MCF 10A (cell line): ENCODE measurements at regions not wholly inside any gene's neighbourhood (a gene's known extent, or its start where the extent isn't known, plus 50 kb on each side); places are given as distances from the start of the nearest gene placed in this dataset.

Experiments
- BruUV-seq: library from RNA; stranded (reverse); fragments of 400-500 nt; replicated peaks from 2 replicates; lab custom pipeline; 2021; lab: Mats Ljungman, UMichigan
- CTCF ChIA-PET: fragments of 300-600 bp; sonication (Branson Sonifier 250); formaldehyde crosslinking; extraction: SDS; loops from one replicate; lab custom pipeline; 2021; ENCODE audit warnings: antibody characterized with exemption, inconsistent platforms; lab: Yijun Ruan, JAX
- POLR2A ChIA-PET: fragments of 300-600, 350-650 bp; sonication (Branson Sonifier 250); formaldehyde crosslinking; extraction: SDS; loops from one replicate; lab custom pipeline; 2020; ENCODE audit warnings: antibody characterized with exemption, inconsistent platforms; lab: Yijun Ruan, JAX
- DNase-seq: peaks from one replicate; pipeline ENCODE4 v3.0.0-alpha.2; 2018; ENCODE audit not compliant: unreplicated experiment
- H3K27ac Mint-ChIP-seq: one replicate; pipeline ENCODE4 v1.8.0; 2022; ENCODE audit warnings: mild to moderate bottlenecking, low read depth, mixed read lengths; ENCODE audit not compliant: unreplicated experiment
- H3K27me3 Mint-ChIP-seq: one replicate; pipeline ENCODE4 v1.8.0; 2022; ENCODE audit warnings: mixed read lengths; ENCODE audit not compliant: insufficient read depth, unreplicated experiment
- H3K36me3 Mint-ChIP-seq: one replicate; pipeline ENCODE4 v1.8.0; 2022; ENCODE audit warnings: mild to moderate bottlenecking, moderate library complexity, mixed read lengths; ENCODE audit not compliant: insufficient read depth, unreplicated experiment
- H3K4me1 Mint-ChIP-seq: one replicate; pipeline ENCODE4 v1.8.0; 2022; ENCODE audit warnings: mixed read lengths; ENCODE audit not compliant: insufficient read depth, unreplicated experiment
- H3K4me3 Mint-ChIP-seq: one replicate; pipeline ENCODE4 v1.8.0; 2022; ENCODE audit warnings: mild to moderate bottlenecking, moderate library complexity, mixed read lengths; ENCODE audit not compliant: unreplicated experiment
- H3K9me3 Mint-ChIP-seq: one replicate; pipeline ENCODE4 v1.8.0; 2022; ENCODE audit warnings: mixed read lengths; ENCODE audit not compliant: unreplicated experiment
- intact Hi-C: fragments of 100-400 bp; cut with micrococcal nuclease; formaldehyde crosslinking; loops from 2 replicates; pipeline ENCODE4 v1.14.1; 2022
- TF ChIP-seq, protein P1 (sequence below): fragments of 200-600 bp; IDR thresholded peaks from one replicate; pipeline ENCODE4 v1.8.0; 2022; ENCODE audit warnings: antibody characterized with exemption, mild to moderate bottlenecking; ENCODE audit not compliant: unreplicated experiment

- intact Hi-C loops, result no loop called here
- TF ChIP-seq, protein P1, sequence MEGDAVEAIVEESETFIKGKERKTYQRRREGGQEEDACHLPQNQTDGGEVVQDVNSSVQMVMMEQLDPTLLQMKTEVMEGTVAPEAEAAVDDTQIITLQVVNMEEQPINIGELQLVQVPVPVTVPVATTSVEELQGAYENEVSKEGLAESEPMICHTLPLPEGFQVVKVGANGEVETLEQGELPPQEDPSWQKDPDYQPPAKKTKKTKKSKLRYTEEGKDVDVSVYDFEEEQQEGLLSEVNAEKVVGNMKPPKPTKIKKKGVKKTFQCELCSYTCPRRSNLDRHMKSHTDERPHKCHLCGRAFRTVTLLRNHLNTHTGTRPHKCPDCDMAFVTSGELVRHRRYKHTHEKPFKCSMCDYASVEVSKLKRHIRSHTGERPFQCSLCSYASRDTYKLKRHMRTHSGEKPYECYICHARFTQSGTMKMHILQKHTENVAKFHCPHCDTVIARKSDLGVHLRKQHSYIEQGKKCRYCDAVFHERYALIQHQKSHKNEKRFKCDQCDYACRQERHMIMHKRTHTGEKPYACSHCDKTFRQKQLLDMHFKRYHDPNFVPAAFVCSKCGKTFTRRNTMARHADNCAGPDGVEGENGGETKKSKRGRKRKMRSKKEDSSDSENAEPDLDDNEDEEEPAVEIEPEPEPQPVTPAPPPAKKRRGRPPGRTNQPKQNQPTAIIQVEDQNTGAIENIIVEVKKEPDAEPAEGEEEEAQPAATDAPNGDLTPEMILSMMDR, result no peak
- Mint-ChIP-seq H3K36me3 (no peaks in the 10 kb centered on the region), H3K4me3 (no peak overlapping the region), H3K9me3 (peaks cover 18% of the 10 kb centered on the region), H3K4me1 (no peaks in the 10 kb centered on the region), H3K27me3 (no peaks in the 10 kb centered on the region), H3K27ac (no peak overlapping the region)
- CTCF ChIA-PET, result interaction anchor here (1.0 kb wide), 1 partner anchor 9 kb away, joined by 4 read pairs; no protein-coding TSS in a partner anchor
- no peak for DNase-seq
- POLR2A ChIA-PET, result interaction anchor here (0.7 kb wide), 1 partner anchor 1129 kb away, joined by 3 read pairs; no protein-coding TSS in a partner anchor
- BruUV-seq, result no TSS peak
These were observed 237.5 kb upstream of the PMFBP1 start for GRCh38 chr16:72409423-72409822.

- no TSS peak for BruUV-seq
- POLR2A ChIA-PET, result interaction anchor here (0.7 kb wide), 1 partner anchor 13 kb away, joined by 3 read pairs; no protein-coding TSS in a partner anchor
- CTCF ChIA-PET, result interaction anchor here (0.7 kb wide), 1 partner anchor 24 kb away, joined by 4 read pairs; no protein-coding TSS in a partner anchor
- Mint-ChIP-seq H3K27ac (no peak overlapping the region), H3K27me3 (no peaks in the 10 kb centered on the region), H3K36me3 (no peaks in the 10 kb centered on the region), H3K9me3 (peaks cover 18% of the 10 kb centered on the region), H3K4me3 (no peak overlapping the region), H3K4me1 (no peaks in the 10 kb centered on the region)
- intact Hi-C loops, result no loop called here
- TF ChIP-seq, protein P1, result no peak
- no peak for DNase-seq
These were observed 234.4 kb upstream of the PMFBP1 start for GRCh38 chr16:72406390-72406789.

GRCh38 chr16:72404299-72404698, 232.3 kb upstream of the PMFBP1 start:
- no peak for DNase-seq
- ChIA-PET CTCF (interaction anchor here (1.2 kb wide), 1 partner anchor 47 kb away, joined by 4 read pairs; no protein-coding TSS in a partner anchor), POLR2A (no interaction called here)
- BruUV-seq, result no TSS peak
- H3K9me3 Mint-ChIP-seq, result peaks cover 18% of the 10 kb centered on the region
- intact Hi-C loops, result no loop called here
- TF ChIP-seq, protein P1, result no peak
- H3K4me1 Mint-ChIP-seq, result no peaks in the 10 kb centered on the region
- H3K27me3 Mint-ChIP-seq, result no peaks in the 10 kb centered on the region
- H3K27ac Mint-ChIP-seq, result no peak overlapping the region
- no peaks in the 10 kb centered on the region for H3K36me3 Mint-ChIP-seq
- no peak overlapping the region for H3K4me3 Mint-ChIP-seq

- intact Hi-C loops, result no loop called here
- POLR2A ChIA-PET, result no interaction called here
These were observed 229.1 kb upstream of the PMFBP1 start for GRCh38 chr16:72401084-72401361.

More at GRCh38 chr16:72401084-72401361, 229.1 kb upstream of the PMFBP1 start:
- CTCF ChIA-PET, result interaction anchor here (0.8 to 4.9 kb wide), 12 partner anchors 9 to 276 kb away, joined by 3 to 25 read pairs (median 5); no protein-coding TSS in a partner anchor
- no peak for DNase-seq
- no peaks in the 10 kb centered on the region for H3K4me1 Mint-ChIP-seq
- TF ChIP-seq, protein P1, result no peak
- H3K9me3 Mint-ChIP-seq, result peaks cover 12% of the 10 kb centered on the region
- BruUV-seq, result no TSS peak
- peak overlapping the region; percentile 0 for H3K27ac Mint-ChIP-seq
- H3K36me3 Mint-ChIP-seq, result no peaks in the 10 kb centered on the region
- no peak overlapping the region for H3K4me3 Mint-ChIP-seq
- no peaks in the 10 kb centered on the region for H3K27me3 Mint-ChIP-seq
